DMS79 treated with DMSO at 0.1 percent for 48 hours (cell line): ENCODE measurements at regions not wholly inside any gene's neighbourhood (a gene's known extent, or its start where the extent isn't known, plus 50 kb on each side); places are given as distances from the start of the nearest gene placed in this dataset.

ENCODE experiments used
- DNase-seq: peaks from one replicate; lab custom pipeline; 2025; lab: John Stamatoyannopoulos, UW

- DNase-seq, result no peak
Measured at GRCh38 chr18:75130591-75131328, 78.2 kb downstream of the PTGR3 start.

DNA sequence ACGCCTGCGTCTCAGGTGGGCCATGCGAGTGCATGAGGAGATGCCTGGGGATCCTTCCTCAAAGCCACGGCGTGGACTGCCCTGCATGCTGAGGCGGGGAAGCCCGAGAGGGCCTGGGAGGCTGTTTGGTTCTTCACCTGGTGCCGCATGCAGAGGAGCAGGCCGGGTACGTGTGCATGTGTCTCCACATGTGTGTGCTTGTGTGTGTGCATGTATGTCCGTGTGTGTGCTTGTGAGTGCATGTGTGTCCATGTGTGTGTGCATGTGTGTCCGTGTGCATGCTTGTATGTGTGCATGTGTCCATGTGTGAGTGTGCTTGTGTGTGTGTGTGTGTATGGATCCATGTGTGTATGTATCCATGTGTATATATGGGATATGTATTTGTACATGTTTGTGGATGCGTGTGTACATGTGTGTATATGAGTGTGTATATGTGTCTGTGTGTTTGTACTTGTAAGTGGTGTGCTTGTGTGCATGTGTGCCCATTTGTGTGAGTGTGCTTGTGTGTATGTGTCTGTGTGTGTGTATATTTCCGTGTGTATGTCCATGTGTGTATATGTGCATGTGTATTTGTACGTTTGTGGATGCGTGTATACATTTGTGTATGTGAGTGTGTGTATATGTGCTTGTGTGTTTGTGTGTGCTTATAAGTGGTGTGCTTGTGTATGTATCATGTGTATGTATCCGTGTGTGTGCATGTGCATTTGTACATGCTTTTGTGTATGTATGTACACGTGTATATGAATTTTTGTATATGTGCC is 79.0 kb downstream of the PTGR3 start:
- no peak for DNase-seq

GRCh38 chr18:75128911-75129716 is 79.8 kb downstream of the PTGR3 start:
- DNase-seq, result no peak

DNA sequence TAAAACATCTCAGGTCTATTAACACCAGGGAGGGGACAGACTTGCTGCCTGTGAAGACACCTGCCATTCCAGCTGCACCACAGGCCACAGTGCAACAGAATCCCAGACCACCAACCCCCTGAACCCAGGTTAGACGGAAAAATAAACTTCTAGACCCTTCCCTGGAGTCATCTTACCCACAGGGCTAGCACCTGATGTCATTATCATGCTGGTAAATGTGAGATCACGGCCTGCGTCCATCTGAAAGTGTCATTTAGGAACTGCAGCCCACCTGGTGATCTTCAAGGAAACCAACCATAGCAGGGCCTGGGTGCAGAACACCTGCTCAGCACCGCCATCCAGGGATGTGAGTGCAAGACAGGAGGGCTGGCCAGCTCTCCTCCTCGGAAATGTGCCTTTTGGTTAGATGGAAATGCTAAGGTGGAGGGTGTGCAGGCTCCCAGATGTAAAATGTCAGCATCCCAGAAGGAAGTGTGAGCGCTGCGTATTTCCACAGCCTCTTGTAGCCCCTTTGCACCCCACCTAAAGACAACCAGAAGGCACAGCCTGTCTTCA is 80.8 kb downstream of the PTGR3 start:
- DNase-seq, result no peak

DNA sequence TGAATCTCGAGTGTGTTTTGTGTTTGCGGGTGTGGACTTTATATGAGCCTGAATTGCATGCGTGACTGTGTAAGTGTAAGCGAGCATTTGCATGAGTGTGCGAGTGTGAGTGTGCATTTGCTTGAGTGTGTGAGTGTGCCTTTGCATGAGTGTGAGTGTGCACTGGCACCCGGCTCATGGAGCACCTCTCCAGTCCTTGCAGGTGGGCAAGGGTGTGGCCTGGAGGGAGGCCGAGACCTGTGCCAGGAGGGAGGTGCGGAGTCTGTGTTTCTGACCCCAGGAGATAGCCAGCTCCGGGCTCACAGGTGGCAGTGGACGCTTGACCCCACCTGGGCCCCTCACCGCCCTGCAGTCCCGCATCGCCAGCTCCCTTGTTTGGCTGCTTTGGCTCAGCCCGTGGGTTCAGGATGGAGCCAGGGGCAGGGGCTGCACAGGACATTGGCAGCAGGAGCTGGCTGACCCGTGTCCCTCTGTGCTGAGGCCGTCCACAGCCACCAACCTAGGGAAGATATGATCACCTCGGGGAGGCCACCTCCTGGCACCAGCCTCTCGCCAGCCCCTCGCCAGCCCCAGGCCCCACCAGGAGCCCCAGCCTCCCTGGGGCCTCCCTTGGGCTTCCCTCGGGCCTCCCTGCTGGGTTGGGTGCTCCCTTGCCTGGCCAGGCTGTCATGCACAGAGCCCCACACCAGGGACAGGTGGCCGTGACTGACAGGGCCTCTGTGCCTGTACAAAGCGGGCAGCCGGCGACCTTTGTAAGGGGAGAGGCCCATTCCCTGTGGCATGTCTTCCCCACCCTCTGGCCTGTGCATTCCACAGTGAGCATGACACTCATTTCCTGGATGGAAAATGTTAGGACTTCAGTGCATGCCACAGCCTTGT is 81.6 kb downstream of the PTGR3 start:
- no peak for DNase-seq

- DNase-seq, result no peak
Measured at GRCh38 chr18:75125382-75126331, 83.3 kb downstream of the PTGR3 start.

- DNase-seq, result no peak
Measured at GRCh38 chr18:75124991-75125381, 84.0 kb downstream of the PTGR3 start.

DNA sequence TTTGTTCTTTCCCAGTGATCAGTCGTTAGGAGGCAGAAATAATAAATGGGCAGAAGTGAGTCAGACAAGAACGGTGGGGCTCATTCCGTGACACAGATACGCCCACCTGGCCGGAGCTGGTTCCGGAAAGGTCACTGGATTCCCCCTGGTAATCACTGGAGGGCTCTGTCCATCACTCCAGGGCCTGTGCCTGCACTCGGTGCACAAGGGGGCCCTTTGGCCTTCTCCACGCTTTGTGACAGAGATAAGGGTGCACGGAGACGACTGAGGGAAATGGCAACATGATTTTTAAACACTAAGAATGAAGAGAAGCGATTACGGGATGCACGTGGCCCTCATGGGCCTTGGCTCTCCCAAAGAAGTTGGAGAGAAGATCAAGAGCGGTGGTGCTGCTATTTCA is 84.4 kb downstream of the PTGR3 start:
- DNase-seq, result no peak

DNA sequence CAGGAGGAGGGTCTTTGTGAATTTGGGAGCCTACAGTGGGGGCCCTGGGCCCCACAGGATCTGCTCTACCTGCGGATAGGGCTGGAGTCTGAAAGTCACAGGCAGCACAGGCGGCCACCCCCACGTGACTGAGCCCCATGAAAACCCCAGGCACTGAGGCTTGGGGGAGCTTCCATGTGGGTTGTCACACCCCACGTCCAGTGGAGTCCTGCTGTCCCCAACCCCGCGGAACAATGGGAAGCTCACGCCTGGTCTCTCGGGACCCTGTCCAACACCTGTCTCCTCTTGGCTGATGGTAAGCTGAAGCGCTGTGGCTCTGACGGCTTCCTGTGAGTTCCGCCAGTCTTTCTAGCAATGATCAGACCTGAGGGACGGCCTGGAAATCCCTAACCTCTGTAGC is 85.8 kb downstream of the PTGR3 start:
- DNase-seq, result no peak

DNA sequence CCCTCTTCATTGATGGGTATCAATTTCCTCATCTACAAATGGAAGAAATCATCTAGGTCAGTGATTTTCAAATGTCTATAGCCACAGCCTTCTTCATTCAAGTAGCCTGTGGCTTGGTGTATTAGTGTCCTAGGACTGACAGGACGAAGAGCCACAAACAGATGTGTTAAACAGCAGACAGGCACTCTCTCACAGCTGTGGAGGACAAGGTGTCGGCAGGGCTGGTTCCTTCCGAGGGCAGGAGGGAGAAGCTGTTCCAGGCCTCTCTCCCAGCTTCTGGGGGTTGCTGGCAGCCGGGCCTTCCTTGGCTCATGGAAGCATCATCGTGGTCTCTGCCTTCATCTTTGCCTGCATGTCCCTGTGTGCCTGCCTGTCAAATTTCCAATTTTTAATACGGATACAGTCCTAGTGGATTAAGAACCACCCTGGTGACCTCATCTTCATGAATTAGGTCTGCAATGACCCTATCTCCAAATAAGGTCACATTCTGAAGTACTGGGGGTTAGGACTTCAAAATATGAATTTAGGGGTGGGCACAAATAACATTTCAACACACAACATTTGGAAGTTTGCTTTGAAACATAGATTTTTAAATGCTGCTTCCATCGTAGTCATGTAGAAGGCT is 86.5 kb downstream of the PTGR3 start:
- no peak for DNase-seq

DNA sequence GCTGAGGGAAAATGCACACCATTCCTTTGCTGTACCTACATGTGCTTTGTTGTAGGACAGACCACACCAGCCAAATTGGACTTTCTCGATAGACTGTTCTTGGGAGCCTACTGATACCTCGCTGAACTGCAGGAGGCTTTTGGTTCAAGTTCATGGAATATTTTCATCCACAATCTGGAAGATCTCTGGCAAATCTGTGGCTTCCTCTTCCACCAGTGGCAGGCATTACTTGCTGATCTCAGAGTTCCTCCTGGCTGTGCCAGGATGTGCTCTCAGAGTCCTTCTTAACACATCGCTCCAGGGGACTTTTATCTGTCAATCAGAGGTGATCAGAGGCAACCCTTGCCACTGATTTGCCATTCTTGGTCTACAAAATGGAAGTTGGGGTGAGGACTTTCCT is 87.7 kb downstream of the PTGR3 start:
- DNase-seq, result no peak

- no peak for DNase-seq
Measured at GRCh38 chr18:75120521-75120920, 88.4 kb downstream of the PTGR3 start.

DNA sequence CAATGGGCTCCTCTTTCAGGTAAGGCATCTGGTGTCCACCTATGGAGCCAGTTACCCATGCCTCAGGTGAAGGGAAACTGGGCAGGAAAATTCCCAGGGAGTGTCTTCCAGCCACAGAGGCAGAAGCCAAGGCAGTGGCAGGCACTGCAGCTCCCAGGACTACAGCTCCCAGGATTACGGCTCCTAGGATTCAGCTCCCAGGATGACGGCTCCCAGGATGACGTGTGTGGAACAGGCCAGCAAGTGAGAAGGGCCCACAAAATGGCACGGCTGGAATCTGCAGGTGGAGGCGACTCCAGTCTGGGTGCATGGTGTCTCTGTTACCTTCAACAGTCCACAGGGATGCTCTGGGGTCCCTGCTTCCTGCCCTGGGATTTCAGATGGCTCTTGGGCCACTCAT is 92.1 kb downstream of the PTGR3 start:
- no peak for DNase-seq

DNA sequence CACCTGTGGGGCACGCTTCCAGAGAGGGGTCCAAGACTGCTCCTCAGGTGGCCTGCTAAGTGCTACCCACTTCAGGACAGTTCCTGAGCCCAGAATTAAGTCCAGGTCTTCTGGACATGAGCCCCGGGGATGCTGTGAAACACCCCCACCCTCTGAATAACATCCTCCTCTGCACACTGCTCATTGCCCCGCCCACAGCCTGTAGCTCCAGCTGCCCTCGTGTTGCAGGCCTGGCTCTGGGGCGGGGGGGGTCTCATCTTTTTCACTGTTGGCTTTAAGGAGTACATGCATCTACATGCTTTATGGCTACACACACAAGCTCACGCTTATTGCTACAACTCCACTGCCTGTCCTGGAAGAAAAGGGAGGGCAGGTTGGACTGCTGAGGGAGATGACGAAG is 92.8 kb downstream of the PTGR3 start:
- DNase-seq, result no peak

DNA sequence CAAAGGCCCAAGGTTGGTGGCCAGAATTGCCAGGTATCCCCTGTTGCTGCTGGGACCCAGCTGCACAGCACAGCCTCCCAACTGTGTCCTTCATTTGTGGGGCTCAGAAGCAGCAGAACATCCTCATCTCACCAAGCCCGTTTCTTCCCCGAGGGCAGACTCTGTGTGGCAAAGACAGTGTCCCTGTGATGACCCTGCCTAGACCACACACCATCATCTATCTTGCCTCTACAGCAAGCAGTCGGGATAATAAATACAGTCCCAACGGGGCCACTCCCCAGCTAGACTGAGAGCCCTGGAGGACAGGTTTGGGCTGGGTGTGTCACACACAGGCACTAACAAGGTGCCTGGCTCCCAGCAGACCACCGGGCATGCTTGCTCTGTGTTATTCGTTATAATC is 93.4 kb downstream of the PTGR3 start:
- DNase-seq, result no peak
